ENCODE measurements at regions not wholly inside any gene's neighbourhood (a gene's known extent, or its start where the extent isn't known, plus 50 kb on each side); places are given as distances from the start of the nearest gene placed in this dataset.
A peak's percentile ranks its signal among the peaks of the same experiment; 100 is the strongest.

DNA sequence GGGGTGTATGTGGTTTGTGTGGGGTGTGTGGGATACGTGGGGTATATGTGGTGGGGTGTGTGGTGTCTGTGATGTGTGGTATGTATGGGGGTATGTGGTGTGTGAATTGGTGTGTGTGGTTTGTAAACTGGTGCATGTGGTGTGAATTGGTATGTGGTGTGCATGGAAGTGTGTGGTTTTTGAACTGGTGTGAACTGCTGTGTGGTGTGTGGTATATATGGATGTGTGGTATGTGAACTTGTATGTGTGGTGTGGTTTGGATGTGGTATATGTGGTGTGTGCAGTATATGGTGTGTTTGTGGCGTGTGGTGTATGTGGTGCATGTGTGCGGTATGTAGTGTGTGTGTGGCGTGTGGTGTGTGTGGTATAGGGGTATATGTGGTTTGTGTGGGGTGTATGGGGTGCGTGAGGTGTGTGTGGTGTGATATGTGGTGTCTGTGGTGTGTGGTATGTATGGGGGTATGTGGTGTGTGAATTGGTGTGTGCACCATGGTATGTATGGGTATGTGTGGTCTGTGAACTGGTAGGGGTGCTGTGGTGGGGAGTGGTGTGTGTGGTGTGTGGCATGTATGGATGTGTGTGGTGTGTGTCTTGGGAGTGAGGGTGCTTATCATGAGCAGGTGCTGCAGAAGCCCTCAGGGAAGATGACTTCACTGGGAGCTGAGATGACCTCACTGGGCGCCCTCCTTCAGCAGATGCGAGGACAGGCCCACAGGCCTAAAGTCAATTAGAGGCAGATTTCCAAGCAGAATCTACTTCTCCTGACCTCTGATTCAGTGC, 209.6 kb upstream of the TNP1 start:
- no peak overlapping the region for H2BK120ac ChIP-seq (ENCODE audit: insufficient read depth, low read length, poor library complexity)
- H3K4me3 ChIP-seq (ENCODE audit: low read depth, low read length) = no peak overlapping the region
- H3K4me1 ChIP-seq (ENCODE audit: control insufficient read depth in 1 of 2, insufficient read depth in 2 of 2, low read length in 2 of 2) = peaks cover 5 to 11% of the 10 kb centered on the region in 2 experiments
- H3K14ac ChIP-seq (ENCODE audit: low read length) = no peak overlapping the region
- DNase-seq = peak in 1 of 2 donors; percentile 9
- H3K23ac ChIP-seq (ENCODE audit: low read length) = no peak overlapping the region
- H2AFZ ChIP-seq (ENCODE audit: insufficient read depth, low read length, poor library complexity) = no peak overlapping the region
- H3K9me3 ChIP-seq (ENCODE audit: insufficient read depth, low read depth, low read length) = peaks cover 6% of the 10 kb centered on the region
- no peak overlapping the region for H3K4ac ChIP-seq (ENCODE audit: low read depth, low read length)
- no peaks in the 10 kb centered on the region for H3K27me3 ChIP-seq (ENCODE audit: insufficient read depth, low read length)
- H3K79me1 ChIP-seq (ENCODE audit: low read length) = no peaks in the 10 kb centered on the region
- 100% methylated on average over 5 of the region's 7 CpGs for WGBS (ENCODE audit: extremely low coverage, insufficient coverage, insufficient read length)
- no peak overlapping the region for H3K4me2 ChIP-seq (ENCODE audit: low read length)
- no peak overlapping the region for H2AK5ac ChIP-seq (ENCODE audit: low read length)
- no peak overlapping the region for H2BK12ac ChIP-seq (ENCODE audit: low read length)
- no peak overlapping the region for H3K9ac ChIP-seq (ENCODE audit: low read length)
- H3K18ac ChIP-seq (ENCODE audit: low read length) = no peak overlapping the region
- no peak overlapping the region for H2BK5ac ChIP-seq (ENCODE audit: low read depth, low read length, poor library complexity)
- no peaks in the 10 kb centered on the region for H3K36me3 ChIP-seq (ENCODE audit: control insufficient read depth in 1 of 2, insufficient read depth in 2 of 2, low read length in 2 of 2)
- H3K27ac ChIP-seq (ENCODE audit: low read depth, low read length) = no peak overlapping the region
- H3K79me2 ChIP-seq (ENCODE audit: control insufficient read depth, insufficient read depth, low read length, poor library complexity) = no peaks in the 10 kb centered on the region
- no peak overlapping the region for H4K8ac ChIP-seq (ENCODE audit: low read depth, low read length)
- no peak overlapping the region for H4K91ac ChIP-seq (ENCODE audit: low read depth, low read length)
- H4K12ac ChIP-seq (ENCODE audit: low read depth, low read length) = no peak overlapping the region

DNA sequence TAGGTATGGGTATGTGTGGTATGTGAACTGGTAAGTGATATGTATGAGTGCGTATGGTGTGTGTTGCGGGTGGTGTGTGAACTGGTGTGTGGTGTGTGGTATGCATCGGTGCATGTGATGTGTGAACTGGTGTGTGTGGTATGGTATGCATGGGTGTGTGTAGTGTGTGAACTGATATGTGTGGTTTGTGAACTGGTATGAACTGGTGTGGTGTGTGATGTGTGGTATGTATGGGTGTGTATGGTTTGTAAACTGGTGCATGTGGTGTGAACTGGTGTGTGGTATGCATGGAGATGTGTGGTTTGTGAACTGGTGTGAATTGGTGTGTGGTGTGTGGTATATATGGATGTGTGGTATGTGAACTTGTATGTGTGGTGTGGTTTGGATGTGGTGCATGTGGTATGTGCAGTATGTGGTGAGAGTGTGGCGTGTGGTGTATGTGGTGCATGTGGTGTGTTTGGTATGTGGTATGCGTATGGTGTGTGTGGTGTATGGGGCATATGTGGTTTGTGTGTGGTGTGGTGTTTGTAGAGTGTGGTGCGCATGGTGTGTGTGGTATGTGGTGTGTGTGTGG, 208.9 kb upstream of the TNP1 start:
- WGBS (ENCODE audit: extremely low coverage, insufficient coverage, insufficient read length) = 100% methylated on average over 6 of the region's 6 CpGs
- Histone ChIP-seq H4K8ac (ENCODE audit: low read depth, low read length) (no peak overlapping the region), H4K91ac (ENCODE audit: low read depth, low read length) (no peak overlapping the region), H2AK5ac (ENCODE audit: low read length) (no peak overlapping the region), H3K4ac (ENCODE audit: low read depth, low read length) (no peak overlapping the region), H3K9ac (ENCODE audit: low read length) (no peak overlapping the region), H3K9me3 (ENCODE audit: insufficient read depth, low read depth, low read length) (peaks cover 6% of the 10 kb centered on the region), H3K4me2 (ENCODE audit: low read length) (no peak overlapping the region), H3K4me3 (ENCODE audit: low read depth, low read length) (no peak overlapping the region), H3K18ac (ENCODE audit: low read length) (no peak overlapping the region), H2BK120ac (ENCODE audit: insufficient read depth, low read length, poor library complexity) (no peak overlapping the region), H3K79me1 (ENCODE audit: low read length) (no peaks in the 10 kb centered on the region), H2BK12ac (ENCODE audit: low read length) (no peak overlapping the region), H3K79me2 (ENCODE audit: control insufficient read depth, insufficient read depth, low read length, poor library complexity) (no peaks in the 10 kb centered on the region), H3K23ac (ENCODE audit: low read length) (no peak overlapping the region), H3K14ac (ENCODE audit: low read length) (no peak overlapping the region), H3K4me1 (ENCODE audit: control insufficient read depth in 1 of 2, insufficient read depth in 2 of 2, low read length in 2 of 2) (peaks cover 8 to 13% of the 10 kb centered on the region in 2 experiments), H2BK5ac (ENCODE audit: low read depth, low read length, poor library complexity) (no peak overlapping the region), H3K36me3 (ENCODE audit: control insufficient read depth in 1 of 2, insufficient read depth in 2 of 2, low read length in 2 of 2) (no peaks in the 10 kb centered on the region), H3K27me3 (ENCODE audit: insufficient read depth, low read length) (no peaks in the 10 kb centered on the region), H2AFZ (ENCODE audit: insufficient read depth, low read length, poor library complexity) (no peak overlapping the region), H4K12ac (ENCODE audit: low read depth, low read length) (no peak overlapping the region), H3K27ac (ENCODE audit: low read depth, low read length) (no peak overlapping the region)
- no peak for DNase-seq

DNA sequence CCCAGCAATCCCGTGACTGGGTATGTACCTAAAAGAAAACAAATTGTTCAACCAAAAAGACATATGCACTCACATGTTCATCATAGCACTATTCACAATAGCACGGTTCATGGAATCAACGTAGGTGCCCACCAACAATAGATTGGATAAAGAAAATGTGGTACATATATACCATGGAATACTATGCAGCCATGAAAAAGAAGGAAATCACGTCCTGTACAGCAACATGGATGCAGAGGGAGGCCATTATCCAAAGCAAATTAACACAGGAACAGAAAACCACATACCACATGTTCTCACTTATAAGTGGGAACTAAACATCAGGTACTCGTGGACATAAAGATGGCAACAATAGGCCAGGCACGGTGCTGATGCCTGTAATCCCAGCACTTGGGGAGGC, 207.9 kb upstream of the TNP1 start:
- Histone ChIP-seq H3K27me3 (ENCODE audit: insufficient read depth, low read length) (no peaks in the 10 kb centered on the region), H3K4me1 (ENCODE audit: control insufficient read depth in 1 of 2, insufficient read depth in 2 of 2, low read length in 2 of 2) (peaks cover 8 to 13% of the 10 kb centered on the region in 2 experiments)
- no CpG with 5 or more reads among the region's 6 CpGs for WGBS (ENCODE audit: extremely low coverage, insufficient coverage, insufficient read length)

DNA sequence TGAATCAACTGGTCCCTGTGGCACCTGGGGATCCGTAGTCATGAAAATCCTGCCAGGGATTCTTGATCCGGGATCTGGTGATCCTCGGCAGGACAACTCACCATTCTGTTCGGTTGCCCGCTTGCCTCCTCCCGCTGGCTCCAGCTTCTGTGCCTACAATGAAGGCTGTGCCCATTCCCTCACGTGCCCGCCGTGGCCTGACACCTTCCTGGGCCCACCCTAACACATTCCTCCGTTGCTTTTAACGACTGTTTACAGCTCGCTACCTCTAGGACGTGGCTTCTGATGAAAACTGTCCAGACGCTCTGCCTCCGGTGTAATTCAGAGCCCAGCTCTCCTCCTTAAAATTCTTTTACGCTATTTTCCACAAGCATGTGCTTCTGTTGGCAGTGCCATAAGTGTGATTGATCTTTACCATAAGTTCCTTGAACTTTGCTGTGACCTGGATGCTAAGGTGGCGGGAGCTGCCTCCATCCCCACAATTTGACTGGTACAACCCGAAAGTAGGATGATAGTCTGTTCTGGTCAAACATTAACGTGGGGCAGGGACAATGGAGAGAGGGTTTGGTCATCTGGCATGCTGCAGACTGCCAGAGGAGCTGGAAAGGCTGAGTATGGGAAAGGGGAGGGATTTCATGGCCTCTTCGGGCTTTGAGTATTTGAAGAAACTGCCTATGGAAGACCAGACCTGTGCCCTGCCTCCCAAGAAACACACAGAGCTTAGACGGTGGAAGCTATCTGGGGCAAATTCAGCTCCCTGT, 206.8 kb upstream of the TNP1 start:
- no peak overlapping the region for H2AFZ ChIP-seq (ENCODE audit: insufficient read depth, low read length, poor library complexity)
- no peak for DNase-seq
- H3K4me1 ChIP-seq (ENCODE audit: control insufficient read depth in 1 of 2, insufficient read depth in 2 of 2, low read length in 2 of 2) = peaks cover 8 to 13% of the 10 kb centered on the region in 2 experiments
- H3K18ac ChIP-seq (ENCODE audit: low read length) = no peak overlapping the region
- no peak overlapping the region for H2BK12ac ChIP-seq (ENCODE audit: low read length)
- H4K91ac ChIP-seq (ENCODE audit: low read depth, low read length) = no peak overlapping the region
- H3K9me3 ChIP-seq (ENCODE audit: insufficient read depth, low read depth, low read length) = peaks cover 6% of the 10 kb centered on the region
- H3K14ac ChIP-seq (ENCODE audit: low read length) = no peak overlapping the region
- H3K27ac ChIP-seq (ENCODE audit: low read depth, low read length) = no peak overlapping the region
- no peaks in the 10 kb centered on the region for H3K79me1 ChIP-seq (ENCODE audit: low read length)
- H3K4me3 ChIP-seq (ENCODE audit: low read depth, low read length) = no peak overlapping the region
- H3K36me3 ChIP-seq (ENCODE audit: control insufficient read depth in 1 of 2, insufficient read depth in 2 of 2, low read length in 2 of 2) = no peaks in the 10 kb centered on the region
- H2AK5ac ChIP-seq (ENCODE audit: low read length) = no peak overlapping the region
- no peak overlapping the region for H4K12ac ChIP-seq (ENCODE audit: low read depth, low read length)
- no peak overlapping the region for H4K8ac ChIP-seq (ENCODE audit: low read depth, low read length)
- no peak overlapping the region for H3K23ac ChIP-seq (ENCODE audit: low read length)
- no peak overlapping the region for H2BK5ac ChIP-seq (ENCODE audit: low read depth, low read length, poor library complexity)
- no peaks in the 10 kb centered on the region for H3K79me2 ChIP-seq (ENCODE audit: control insufficient read depth, insufficient read depth, low read length, poor library complexity)
- H3K4me2 ChIP-seq (ENCODE audit: low read length) = no peak overlapping the region
- no peaks in the 10 kb centered on the region for H3K27me3 ChIP-seq (ENCODE audit: insufficient read depth, low read length)
- H3K9ac ChIP-seq (ENCODE audit: low read length) = no peak overlapping the region
- no peak overlapping the region for H2BK120ac ChIP-seq (ENCODE audit: insufficient read depth, low read length, poor library complexity)
- no CpG with 5 or more reads among the region's 21 CpGs for WGBS (ENCODE audit: extremely low coverage, insufficient coverage, insufficient read length)
- no peak overlapping the region for H3K4ac ChIP-seq (ENCODE audit: low read depth, low read length)

More for the DNA sequence above, 207.9 kb upstream of the TNP1 start:
- no peak for DNase-seq
- H3K4ac ChIP-seq (ENCODE audit: low read depth, low read length) = no peak overlapping the region
- H3K9ac ChIP-seq (ENCODE audit: low read length) = no peak overlapping the region
- H3K9me3 ChIP-seq (ENCODE audit: insufficient read depth, low read depth, low read length) = peaks cover 6% of the 10 kb centered on the region
- H4K12ac ChIP-seq (ENCODE audit: low read depth, low read length) = no peak overlapping the region
- no peaks in the 10 kb centered on the region for H3K79me1 ChIP-seq (ENCODE audit: low read length)
- no peak overlapping the region for H3K4me3 ChIP-seq (ENCODE audit: low read depth, low read length)
- no peak overlapping the region for H3K4me2 ChIP-seq (ENCODE audit: low read length)
- H3K79me2 ChIP-seq (ENCODE audit: control insufficient read depth, insufficient read depth, low read length, poor library complexity) = no peaks in the 10 kb centered on the region
- no peak overlapping the region for H3K14ac ChIP-seq (ENCODE audit: low read length)
- H2AK5ac ChIP-seq (ENCODE audit: low read length) = no peak overlapping the region
- no peak overlapping the region for H3K18ac ChIP-seq (ENCODE audit: low read length)
- no peak overlapping the region for H2BK5ac ChIP-seq (ENCODE audit: low read depth, low read length, poor library complexity)
- no peak overlapping the region for H2AFZ ChIP-seq (ENCODE audit: insufficient read depth, low read length, poor library complexity)
- H4K8ac ChIP-seq (ENCODE audit: low read depth, low read length) = no peak overlapping the region
- no peak overlapping the region for H2BK120ac ChIP-seq (ENCODE audit: insufficient read depth, low read length, poor library complexity)
- H3K36me3 ChIP-seq (ENCODE audit: control insufficient read depth in 1 of 2, insufficient read depth in 2 of 2, low read length in 2 of 2) = no peaks in the 10 kb centered on the region
- no peak overlapping the region for H2BK12ac ChIP-seq (ENCODE audit: low read length)
- no peak overlapping the region for H3K27ac ChIP-seq (ENCODE audit: low read depth, low read length)
- H4K91ac ChIP-seq (ENCODE audit: low read depth, low read length) = no peak overlapping the region
- H3K23ac ChIP-seq (ENCODE audit: low read length) = no peak overlapping the region
